K562 (cell line): ENCODE measurements at regions not wholly inside any gene's neighbourhood (a gene's known extent, or its start where the extent isn't known, plus 50 kb on each side); places are given as distances from the start of the nearest gene placed in this dataset.

Experiments
- ARID1B ChIP-seq: fragments of 450-650 bp; IDR thresholded peaks from 2 replicates; pipeline ENCODE4 v1.6.1; 2016; ENCODE audit warnings: antibody characterized with exemption, mild to moderate bottlenecking, inconsistent platforms
- CBFB ChIP-seq: sonication (generic); formaldehyde crosslinking; IDR thresholded peaks from 2 replicates; pipeline ENCODE4 v1.4.0; 2020; ENCODE audit warnings: mild to moderate bottlenecking, missing genetic modification reagents
- CHAMP1 ChIP-seq: fragments of 450-650 bp; IDR thresholded peaks from 2 replicates; pipeline ENCODE4 v1.6.1; 2016; ENCODE audit warnings: mild to moderate bottlenecking
- CUX1 ChIP-seq: fragments of 200-800 bp; sonication (Bioruptor generic); IDR thresholded peaks from 2 replicates; pipeline ENCODE4 v1.6.1; 2016; ENCODE audit warnings: missing genetic modification characterization, missing compliant biosample characterization
- FOXK1 ChIP-seq: sonication (generic); formaldehyde crosslinking; IDR thresholded peaks from 2 replicates; pipeline ENCODE4 v1.8.0; 2022; ENCODE audit warnings: missing genetic modification reagents, mild to moderate bottlenecking, borderline replicate concordance
- HES1 ChIP-seq: fragments of 450-650 bp; IDR thresholded peaks from 2 replicates; pipeline ENCODE4 v1.6.1; 2016; ENCODE audit warnings: low read depth, mild to moderate bottlenecking, moderate library complexity
- HNRNPK ChIP-seq: fragments of 200-400 bp; formaldehyde crosslinking; IDR thresholded peaks from one replicate; pipeline ENCODE4 v1.6.1; 2018; ENCODE audit warnings: mild to moderate bottlenecking, low read depth, low read length; ENCODE audit not compliant: poor library complexity, severe bottlenecking
- IRF1 ChIP-seq: sonication (generic); formaldehyde crosslinking; IDR thresholded peaks from 2 replicates; pipeline ENCODE4 v1.8.0; 2022; ENCODE audit warnings: missing genetic modification reagents, mild to moderate bottlenecking, borderline replicate concordance
- RBM17 ChIP-seq: fragments of 200-400 bp; formaldehyde crosslinking; IDR thresholded peaks from 2 replicates; pipeline ENCODE4 v1.6.1; 2017; ENCODE audit warnings: low read depth, mild to moderate bottlenecking, low read length, borderline replicate concordance
- RUNX1 ChIP-seq: sonication (generic); IDR thresholded peaks from 2 replicates; pipeline ENCODE4 v1.6.1; 2016; ENCODE audit warnings: antibody characterized with exemption, low read depth
- ZBTB34 ChIP-seq: fragments of 250-450 bp; sonication (Bioruptor Pico); IDR thresholded peaks from 2 replicates; pipeline ENCODE4 v1.8.0; 2021; ENCODE audit warnings: mild to moderate bottlenecking, moderate library complexity
- ZBTB43 ChIP-seq: sonication (generic); formaldehyde crosslinking; IDR thresholded peaks from 2 replicates; pipeline ENCODE4 v1.8.0; 2023; ENCODE audit warnings: mild to moderate bottlenecking, missing genetic modification reagents
- ZNF232 ChIP-seq: sonication (generic); formaldehyde crosslinking; IDR thresholded peaks from 2 replicates; pipeline ENCODE4 v1.8.0; 2022; ENCODE audit warnings: mild to moderate bottlenecking, missing genetic modification reagents
- ZNF717 ChIP-seq: fragments of 250-450 bp; sonication (Bioruptor Pico); IDR thresholded peaks from 2 replicates; pipeline ENCODE4 v1.5.0; 2021

- TF ChIP-seq FOXK1 (CRISPR knock-in tag) (peak; percentile 83; the same call in 1 of the 2 replicates), IRF1 (peak; percentile 65; the same call in 1 of the 2 replicates), CUX1 (CRISPR knock-in tag) (no peak; the same call in 1 of the 2 replicates), RBM17 (no peak), RUNX1 (0 out of 2 replicates have a peak, but pooled peaks have one; percentile 36), ZBTB43 (CRISPR knock-in tag) (peak; percentile 74; the same call in 1 of the 2 replicates), ZBTB34 (peak; percentile 83; the same call in 1 of the 2 replicates), ARID1B (peak; percentile 79), ZNF717 (CRISPR knock-in tag) (peak; percentile 92), HES1 (peak; percentile 48; the same call in 1 of the 2 replicates), HNRNPK (no peak), CHAMP1 (no peak), ZNF232 (no peak), CBFB (CRISPR knock-in tag) (peak; percentile 91; the same call in 1 of the 2 replicates)
These were observed 117.3 kb downstream of the HFE start (continued) for GRCh38 chr6:26204332-26205160.
